KMS-11 (cell line): ENCODE measurements at regions not wholly inside any gene's neighbourhood (a gene's known extent, or its start where the extent isn't known, plus 50 kb on each side); places are given as distances from the start of the nearest gene placed in this dataset.

Source experiments
- H2AFZ ChIP-seq: fragments of 200-600 bp; sonication (generic); 2 replicates; pipeline ENCODE4 v1.6.1; 2016; ENCODE audit warnings: antibody characterized with exemption, mixed run types, low read depth
- H3K27ac ChIP-seq: fragments of 200-600 bp; sonication (generic); 2 replicates; pipeline ENCODE4 v1.6.1; 2016; ENCODE audit warnings: mild to moderate bottlenecking, mixed run types
- H3K27me3 ChIP-seq: fragments of 200-600 bp; sonication (generic); 2 replicates; pipeline ENCODE4 v1.6.1; 2017; ENCODE audit warnings: mild to moderate bottlenecking, low read depth, mixed run types, moderate library complexity; ENCODE audit not compliant: insufficient read depth
- H3K36me3 ChIP-seq: fragments of 200-600 bp; sonication (generic); 2 replicates; pipeline ENCODE4 v1.6.1; 2017; ENCODE audit warnings: mild to moderate bottlenecking, mixed run types; ENCODE audit not compliant: insufficient read depth
- H3K4me1 ChIP-seq: fragments of 200-600 bp; sonication (generic); 2 replicates; pipeline ENCODE4 v1.6.1; 2016; ENCODE audit warnings: mild to moderate bottlenecking, low read depth, mixed run types; ENCODE audit not compliant: poor library complexity, severe bottlenecking
- H3K4me2 ChIP-seq: fragments of 200-600 bp; sonication (generic); 2 replicates; pipeline ENCODE4 v1.7.0; 2016; ENCODE audit warnings: mild to moderate bottlenecking, mixed run types
- H3K4me3 ChIP-seq: fragments of 200-600 bp; sonication (generic); IDR thresholded peaks from 2 replicates; pipeline ENCODE4 v1.6.1; 2017; ENCODE audit warnings: low read depth, low read length, mixed read lengths; ENCODE audit not compliant: insufficient read depth
- H3K79me2 ChIP-seq: fragments of 200-600 bp; sonication (generic); 2 replicates; pipeline ENCODE4 v1.6.1; 2016; ENCODE audit warnings: low read depth, mixed run types; ENCODE audit not compliant: insufficient read depth
- H3K9ac ChIP-seq: fragments of 200-600 bp; sonication (generic); 2 replicates; pipeline ENCODE4 v1.6.1; 2016; ENCODE audit warnings: mild to moderate bottlenecking, mixed run types
- H4K20me1 ChIP-seq: fragments of 200-600 bp; sonication (generic); 2 replicates; pipeline ENCODE4 v1.6.1; 2016; ENCODE audit warnings: mild to moderate bottlenecking, mixed run types; ENCODE audit not compliant: insufficient read depth
- CTCF ChIP-seq: fragments of 200-600 bp; sonication (generic); conservative IDR thresholded peaks from 2 replicates; pipeline ENCODE4 v1.6.1; 2017; ENCODE audit warnings: low read depth, mild to moderate bottlenecking, antibody characterized with exemption, low read length, moderate library complexity, mixed read lengths

- Histone ChIP-seq H4K20me1 (no peaks in the 10 kb centered on the region), H3K4me1 (no peaks in the 10 kb centered on the region), H3K36me3 (no peaks in the 10 kb centered on the region), H3K4me2 (no peak overlapping the region), H3K27ac (no peak overlapping the region), H3K27me3 (no peaks in the 10 kb centered on the region), H2AFZ (no peak overlapping the region), H3K4me3 (no peak overlapping the region), H3K9ac (no peak overlapping the region), H3K79me2 (no peaks in the 10 kb centered on the region)
- TF ChIP-seq CTCF = no peak
Measured at GRCh38 chr1:81371864-81372263, 428.9 kb upstream of the ADGRL2 start.

GRCh38 chr1:81369833-81370232 lies 430.9 kb upstream of the ADGRL2 start:
- H3K4me2 ChIP-seq = no peak overlapping the region
- no peaks in the 10 kb centered on the region for H4K20me1 ChIP-seq
- H3K27ac ChIP-seq = no peak overlapping the region
- H2AFZ ChIP-seq = no peak overlapping the region
- H3K4me3 ChIP-seq = no peak overlapping the region
- no peak for TF ChIP-seq CTCF
- no peaks in the 10 kb centered on the region for H3K27me3 ChIP-seq
- no peaks in the 10 kb centered on the region for H3K36me3 ChIP-seq
- no peaks in the 10 kb centered on the region for H3K4me1 ChIP-seq
- no peaks in the 10 kb centered on the region for H3K79me2 ChIP-seq
- H3K9ac ChIP-seq = no peak overlapping the region

DNA sequence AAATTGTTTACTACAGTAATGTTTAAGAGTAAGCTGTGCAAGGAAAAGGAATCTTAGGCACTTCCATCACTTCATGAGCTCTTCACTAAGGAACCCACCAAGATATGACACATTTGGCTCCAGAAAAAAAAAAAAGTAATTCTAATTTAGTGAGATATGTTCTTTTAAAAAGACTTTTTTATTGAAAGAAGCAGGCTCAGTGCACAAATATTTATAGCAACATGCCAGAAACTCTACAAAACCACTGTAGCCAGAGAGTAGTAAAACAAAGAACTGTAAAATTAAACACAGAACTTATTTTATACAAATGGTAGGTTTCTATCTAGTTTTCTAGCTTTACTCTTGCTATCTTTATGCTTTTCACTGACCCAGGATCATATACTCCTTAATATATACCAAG lies 434.6 kb upstream of the ADGRL2 start:
- Histone ChIP-seq H3K4me3 (no peak overlapping the region), H3K9ac (no peak overlapping the region), H3K27ac (no peak overlapping the region), H3K36me3 (no peaks in the 10 kb centered on the region), H3K79me2 (no peaks in the 10 kb centered on the region), H3K4me2 (no peak overlapping the region), H4K20me1 (no peaks in the 10 kb centered on the region), H3K4me1 (no peaks in the 10 kb centered on the region), H3K27me3 (no peaks in the 10 kb centered on the region), H2AFZ (no peak overlapping the region)
- TF ChIP-seq CTCF = no peak

- no peaks in the 10 kb centered on the region for H3K79me2 ChIP-seq
- no peak overlapping the region for H3K9ac ChIP-seq
- TF ChIP-seq CTCF = no peak
- no peak overlapping the region for H3K27ac ChIP-seq
- H3K4me3 ChIP-seq = no peak overlapping the region
- H3K36me3 ChIP-seq = no peaks in the 10 kb centered on the region
- no peaks in the 10 kb centered on the region for H3K27me3 ChIP-seq
- H3K4me2 ChIP-seq = no peak overlapping the region
- H3K4me1 ChIP-seq = no peaks in the 10 kb centered on the region
- H2AFZ ChIP-seq = no peak overlapping the region
- H4K20me1 ChIP-seq = no peaks in the 10 kb centered on the region
Measured at GRCh38 chr1:81364088-81364487, 436.6 kb upstream of the ADGRL2 start.

DNA sequence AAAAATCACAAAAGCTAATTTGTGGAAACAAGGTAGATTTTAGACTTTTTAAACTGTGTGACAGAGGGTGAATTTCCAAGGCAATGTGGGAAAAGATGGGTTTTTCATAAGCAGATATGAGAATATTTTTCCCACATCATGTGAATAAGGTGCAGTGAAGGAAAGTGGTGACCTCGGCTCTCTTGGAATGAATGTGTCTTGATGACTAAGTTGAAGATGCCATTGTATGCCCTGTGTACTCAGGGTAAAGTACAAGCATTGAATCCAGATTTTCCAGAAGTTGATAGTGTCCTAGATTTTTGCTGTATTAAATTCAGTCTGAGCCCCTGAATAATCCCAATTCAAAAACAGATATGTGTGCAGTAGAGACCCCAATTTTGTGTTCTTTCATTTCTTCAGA lies 442.6 kb upstream of the ADGRL2 start:
- Histone ChIP-seq H3K79me2 (no peaks in the 10 kb centered on the region), H3K27ac (no peak overlapping the region), H3K36me3 (no peaks in the 10 kb centered on the region), H2AFZ (no peak overlapping the region), H3K4me3 (no peak overlapping the region), H3K4me2 (no peak overlapping the region), H3K9ac (no peak overlapping the region), H3K4me1 (no peaks in the 10 kb centered on the region), H3K27me3 (no peaks in the 10 kb centered on the region), H4K20me1 (no peaks in the 10 kb centered on the region)
- no peak for TF ChIP-seq CTCF
